GM18858 (cell line): ENCODE measurements at regions not wholly inside any gene's neighbourhood (a gene's known extent, or its start where the extent isn't known, plus 50 kb on each side); places are given as distances from the start of the nearest gene placed in this dataset.
"Not testable (repeated sequence)": the region's sequence is repeated elsewhere in the genome, so short reads cannot be mapped to it uniquely, and the experiment has no call there.

ENCODE experiments used
- ATAC-seq: cut with Tn5 transposase; IDR thresholded peaks from one replicate; pipeline ENCODE4 v1.9.1; 2021; ENCODE audit not compliant: unreplicated experiment

GRCh38 chr16:33583702-33584101 lies 124.3 kb downstream of the TP53TG3F start:
- not testable (repeated sequence) for ATAC-seq

- ATAC-seq = not testable (repeated sequence)
Observed at GRCh38 chr16:33588589-33588988, 129.2 kb downstream of the TP53TG3F start.

- ATAC-seq = not testable (repeated sequence)
Observed at GRCh38 chr16:33593344-33593743, 133.9 kb downstream of the TP53TG3F start.

GRCh38 chr16:33595074-33595473 lies 135.7 kb downstream of the TP53TG3F start:
- not testable (repeated sequence) for ATAC-seq

DNA sequence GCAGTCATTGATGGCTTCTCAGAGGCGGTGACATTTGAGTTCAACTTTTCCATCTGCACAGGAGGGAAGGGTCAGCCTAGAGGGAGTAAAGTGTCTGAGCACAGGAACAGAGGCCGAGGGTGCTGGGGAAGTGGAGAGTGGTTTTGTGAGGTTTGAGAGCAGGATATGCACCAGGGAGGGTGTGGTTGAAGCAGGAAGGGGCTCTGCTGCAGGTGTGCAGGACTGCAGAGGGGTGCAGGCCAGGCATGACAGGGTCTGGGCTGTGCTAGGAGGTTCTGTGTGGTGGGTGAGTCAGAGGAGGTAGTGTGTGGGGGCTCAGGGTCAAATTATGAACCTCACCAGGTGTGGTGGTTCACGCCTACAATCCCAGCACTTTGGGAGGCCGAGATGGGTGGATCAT lies 141.6 kb downstream of the TP53TG3F start:
- ATAC-seq = peak; percentile 37

DNA sequence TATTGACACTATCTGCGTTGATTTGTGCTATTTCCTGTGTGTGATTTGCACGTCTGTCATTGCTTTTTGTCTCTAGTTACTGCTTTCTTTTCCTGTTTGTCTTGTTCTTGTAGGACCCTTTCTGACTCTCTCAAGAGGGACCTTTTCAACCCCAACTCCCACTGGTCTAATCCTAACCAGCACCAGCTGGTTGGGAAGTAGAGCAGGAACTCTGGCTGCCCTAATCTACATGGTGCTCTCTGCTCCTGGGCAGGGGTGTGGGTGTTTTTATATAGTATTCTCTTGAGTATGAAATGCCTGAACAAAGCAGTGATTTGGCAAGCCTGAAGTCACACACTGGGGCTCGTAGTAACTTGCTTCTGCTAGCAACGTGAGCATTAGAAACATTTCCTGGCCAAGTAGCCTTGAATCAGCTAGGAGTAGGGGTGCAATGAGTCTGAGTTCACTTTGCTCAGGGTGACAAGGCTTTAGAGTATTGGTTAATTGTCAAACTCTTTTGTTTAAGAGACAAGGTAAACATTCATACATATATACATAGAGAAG lies 164.2 kb downstream of the TP53TG3F start:
- not testable (repeated sequence) for ATAC-seq

GRCh38 chr16:33628895-33629294 lies 169.5 kb downstream of the TP53TG3F start:
- ATAC-seq = not testable (repeated sequence)

GRCh38 chr16:33631713-33632112 lies 172.3 kb downstream of the TP53TG3F start:
- not testable (repeated sequence) for ATAC-seq

GRCh38 chr16:33634057-33634456 lies 174.6 kb downstream of the TP53TG3F start:
- ATAC-seq = not testable (repeated sequence)

- ATAC-seq = not testable (repeated sequence)
Observed at GRCh38 chr16:33636760-33637159, 177.3 kb downstream of the TP53TG3F start.

- not testable (repeated sequence) for ATAC-seq
Observed at GRCh38 chr16:33643270-33643669, 183.9 kb downstream of the TP53TG3F start.

- not testable (repeated sequence) for ATAC-seq
Observed at GRCh38 chr16:33643698-33644381, 184.4 kb downstream of the TP53TG3F start.

- not testable (repeated sequence) for ATAC-seq
Observed at GRCh38 chr16:33646386-33646785, 187.0 kb downstream of the TP53TG3F start.

GRCh38 chr16:33655756-33656155 lies 196.3 kb downstream of the TP53TG3F start:
- not testable (repeated sequence) for ATAC-seq

DNA sequence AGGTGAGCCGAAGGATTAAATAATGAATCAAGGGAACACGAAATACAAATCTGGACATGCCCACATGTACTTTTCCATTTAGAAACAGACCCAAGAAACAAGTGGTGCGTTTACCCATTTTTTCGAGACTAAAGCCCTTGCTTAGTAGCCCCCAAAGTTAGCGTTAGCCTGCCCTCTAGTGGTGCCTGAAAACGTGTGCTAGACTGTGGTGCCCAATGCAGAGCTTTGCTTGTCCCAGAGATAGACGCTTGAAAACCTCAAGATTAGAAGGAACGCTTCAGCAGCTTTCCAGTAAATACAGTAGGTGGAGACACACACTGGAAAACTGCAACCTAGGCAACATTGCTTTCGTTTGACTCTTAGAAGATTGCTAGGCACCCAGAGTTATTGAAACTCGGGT lies 197.0 kb downstream of the TP53TG3F start:
- ATAC-seq = peak; percentile 51

DNA sequence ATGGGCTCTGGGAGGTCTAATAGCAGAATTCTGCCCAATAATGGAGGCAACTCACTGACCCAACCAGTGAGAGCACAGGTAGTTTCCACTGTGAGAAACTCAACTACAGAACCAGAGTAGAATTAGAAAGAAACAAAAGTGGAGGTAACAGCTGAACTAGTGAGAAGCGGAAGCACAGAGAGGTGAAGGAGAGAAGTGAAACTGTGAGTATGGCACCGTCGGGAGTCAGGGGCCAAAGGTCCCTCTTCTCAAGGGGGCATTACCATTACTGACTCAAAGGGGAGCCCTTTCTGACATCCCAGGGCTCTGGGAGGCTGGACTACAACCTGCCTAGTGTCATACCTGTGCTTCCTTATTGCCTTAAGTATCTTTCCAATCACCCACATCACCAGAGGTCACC lies 198.3 kb downstream of the TP53TG3F start:
- ATAC-seq = peak; percentile 54

GRCh38 chr16:33680791-33681190 lies 221.4 kb downstream of the TP53TG3F start:
- ATAC-seq = not testable (repeated sequence)

DNA sequence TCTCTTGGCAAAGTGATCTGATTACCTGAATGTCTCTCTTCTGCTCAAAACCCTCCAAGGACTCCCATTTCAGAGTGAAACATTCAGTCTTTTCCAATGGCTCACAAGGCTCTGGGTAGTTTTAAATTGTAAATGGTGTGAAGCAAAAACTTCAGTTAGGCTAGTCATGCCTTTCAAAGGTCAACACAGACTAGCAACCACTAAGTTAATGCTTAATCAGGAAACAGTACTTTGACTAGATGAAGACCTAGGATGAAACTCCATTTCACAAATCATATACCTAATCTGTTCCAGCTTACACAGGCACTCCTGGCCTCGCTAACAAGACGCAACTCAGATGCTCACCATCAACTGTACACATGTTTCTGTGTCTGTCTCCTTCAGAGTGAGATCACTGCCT lies 240.9 kb downstream of the TP53TG3F start:
- not testable (repeated sequence) for ATAC-seq

- ATAC-seq = not testable (repeated sequence)
Observed at GRCh38 chr16:33706845-33707590, 247.6 kb downstream of the TP53TG3F start.

DNA sequence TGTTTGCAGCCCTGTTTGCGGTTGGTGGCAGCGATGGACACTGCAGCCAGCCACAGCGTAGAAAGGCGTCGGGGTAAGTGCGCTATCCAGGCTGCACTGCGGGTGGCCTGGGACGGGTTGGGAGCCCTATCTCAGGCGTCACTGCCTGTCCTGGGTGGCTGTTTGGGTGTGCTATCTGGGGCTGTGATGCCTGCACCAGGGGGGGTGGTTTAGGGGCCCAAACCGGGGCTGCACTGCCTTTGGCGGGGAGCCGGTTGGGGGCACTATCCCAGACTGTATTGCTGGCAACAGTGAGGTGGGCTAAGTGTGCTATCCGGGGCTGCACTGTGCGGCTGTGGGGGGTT lies 248.2 kb downstream of the TP53TG3F start:
- not testable (repeated sequence) for ATAC-seq

- ATAC-seq = not testable (repeated sequence)
Observed at GRCh38 chr16:33709856-33710695, 250.7 kb downstream of the TP53TG3F start.
